WTC11 (cell line): ENCODE measurements at regions not wholly inside any gene's neighbourhood (a gene's known extent, or its start where the extent isn't known, plus 50 kb on each side); places are given as distances from the start of the nearest gene placed in this dataset.

Source experiments
- ATAC-seq: fragments of 200-7000 bp; cut with Tn5 transposase; 2 replicates; pipeline ENCODE4 v1.10.0; 2021; ENCODE audit warnings: mild to moderate bottlenecking, moderate library complexity
- CTCF ChIA-PET: fragments of 300-600 bp; sonication (Branson Sonifier 250); formaldehyde crosslinking; loops from one replicate; lab custom pipeline; 2021; ENCODE audit warnings: antibody characterized with exemption; lab: Charles Lee
- POLR2A ChIA-PET: fragments of 350-600 bp; sonication (Branson Sonifier 250); formaldehyde crosslinking; loops from one replicate; lab custom pipeline; 2021; ENCODE audit warnings: antibody characterized with exemption; lab: Charles Lee
- DNase-seq: peaks from one replicate; pipeline ENCODE4 v3.0.0; 2021; ENCODE audit warnings: low spot score
- H3K27ac Mint-ChIP-seq: 2 replicates; pipeline ENCODE4 v1.8.0; 2021; ENCODE audit warnings: mixed read lengths
- H3K27me3 Mint-ChIP-seq: 2 replicates; pipeline ENCODE4 v1.8.0; 2021; ENCODE audit warnings: low read depth, mild to moderate bottlenecking, moderate library complexity, mixed read lengths
- H3K36me3 Mint-ChIP-seq: 2 replicates; pipeline ENCODE4 v1.8.0; 2021; ENCODE audit warnings: mixed read lengths
- H3K4me1 Mint-ChIP-seq: 2 replicates; pipeline ENCODE4 v1.8.0; 2022; ENCODE audit warnings: mixed read lengths
- H3K4me3 Mint-ChIP-seq: 2 replicates; pipeline ENCODE4 v1.8.0; 2021; ENCODE audit warnings: mild to moderate bottlenecking, moderate library complexity, mixed read lengths
- H3K9me3 Mint-ChIP-seq: 2 replicates; pipeline ENCODE4 v1.8.0; 2021; ENCODE audit warnings: mixed read lengths
- CBFB ChIP-seq: sonication (generic); formaldehyde crosslinking; IDR thresholded peaks from 2 replicates; pipeline ENCODE4 v1.8.1; 2022; ENCODE audit warnings: mild to moderate bottlenecking, low read depth, missing genetic modification reagents
- CREM ChIP-seq: sonication (generic); formaldehyde crosslinking; IDR thresholded peaks from 2 replicates; pipeline ENCODE4 v1.8.1; 2022; ENCODE audit warnings: mild to moderate bottlenecking, missing genetic modification reagents, moderate library complexity
- ETV6 ChIP-seq: sonication (generic); formaldehyde crosslinking; IDR thresholded peaks from 2 replicates; pipeline ENCODE4 v1.8.1; 2022; ENCODE audit warnings: mild to moderate bottlenecking, missing genetic modification reagents
- GTF2I ChIP-seq: fragments of 250-450 bp; sonication (Bioruptor Pico); conservative IDR thresholded peaks from 2 replicates; pipeline ENCODE4 v1.4.0; 2021; ENCODE audit warnings: mild to moderate bottlenecking
- HMGXB4 ChIP-seq: sonication (generic); formaldehyde crosslinking; IDR thresholded peaks from 2 replicates; pipeline ENCODE4 v1.8.1; 2023; ENCODE audit warnings: mild to moderate bottlenecking, moderate library complexity, missing genetic modification reagents
- JUN ChIP-seq: sonication (generic); formaldehyde crosslinking; IDR thresholded peaks from 2 replicates; pipeline ENCODE4 v1.8.0; 2023; ENCODE audit warnings: mild to moderate bottlenecking, missing genetic modification reagents
- MAX ChIP-seq: sonication (generic); formaldehyde crosslinking; IDR thresholded peaks from 2 replicates; pipeline ENCODE4 v1.8.0; 2022; ENCODE audit warnings: mild to moderate bottlenecking, missing genetic modification reagents
- PREB ChIP-seq: sonication (generic); formaldehyde crosslinking; IDR thresholded peaks from 2 replicates; pipeline ENCODE4 v1.8.1; 2022; ENCODE audit warnings: mild to moderate bottlenecking, missing genetic modification reagents, moderate library complexity, borderline replicate concordance
- RORB ChIP-seq: fragments of 250-450 bp; sonication (Bioruptor Pico); IDR thresholded peaks from 2 replicates; pipeline ENCODE4 v1.9.0; 2021; ENCODE audit warnings: mild to moderate bottlenecking
- SMAD4 ChIP-seq: sonication (generic); formaldehyde crosslinking; IDR thresholded peaks from 2 replicates; pipeline ENCODE4 v1.8.0; 2022; ENCODE audit warnings: mild to moderate bottlenecking, missing genetic modification reagents
- TEAD4 ChIP-seq: sonication (generic); formaldehyde crosslinking; IDR thresholded peaks from 2 replicates; pipeline ENCODE4 v1.8.0; 2022; ENCODE audit warnings: mild to moderate bottlenecking, missing genetic modification reagents
- ZNF219 ChIP-seq: sonication (generic); formaldehyde crosslinking; IDR thresholded peaks from 2 replicates; pipeline ENCODE4 v1.8.0; 2023; ENCODE audit warnings: missing genetic modification reagents, mild to moderate bottlenecking, borderline replicate concordance
- ZNF232 ChIP-seq: sonication (generic); formaldehyde crosslinking; IDR thresholded peaks from 2 replicates; pipeline ENCODE4 v1.8.0; 2022; ENCODE audit warnings: mild to moderate bottlenecking, missing genetic modification reagents
- TF ChIP-seq, protein P1 (sequence below): fragments of 250-450 bp; sonication (Bioruptor Pico); IDR thresholded peaks from 2 replicates; pipeline ENCODE4 v1.9.0; 2021; ENCODE audit warnings: mild to moderate bottlenecking, borderline replicate concordance
- TF ChIP-seq, protein P2 (sequence below): sonication (generic); formaldehyde crosslinking; IDR thresholded peaks from 2 replicates; pipeline ENCODE4 v1.8.1; 2022; ENCODE audit warnings: missing genetic modification reagents, borderline replicate concordance
- TF ChIP-seq, protein P3 (sequence below): sonication (generic); formaldehyde crosslinking; IDR thresholded peaks from 2 replicates; pipeline ENCODE4 v1.8.0; 2022; ENCODE audit warnings: mild to moderate bottlenecking, missing genetic modification reagents
- TF ChIP-seq, protein P4 (sequence below): sonication (generic); formaldehyde crosslinking; conservative IDR thresholded peaks from 2 replicates; pipeline ENCODE4 v1.8.1; 2022; ENCODE audit warnings: mild to moderate bottlenecking, missing genetic modification reagents
- TF ChIP-seq, protein P5 (sequence below): sonication (generic); formaldehyde crosslinking; IDR thresholded peaks from 2 replicates; pipeline ENCODE4 v1.8.1; 2022; ENCODE audit warnings: low read depth, missing genetic modification reagents, borderline replicate concordance
- TF ChIP-seq, protein P6 (sequence below): fragments of 250-450 bp; sonication (Bioruptor Pico); IDR thresholded peaks from 2 replicates; pipeline ENCODE4 v1.9.0; 2021; ENCODE audit warnings: mild to moderate bottlenecking

DNA sequence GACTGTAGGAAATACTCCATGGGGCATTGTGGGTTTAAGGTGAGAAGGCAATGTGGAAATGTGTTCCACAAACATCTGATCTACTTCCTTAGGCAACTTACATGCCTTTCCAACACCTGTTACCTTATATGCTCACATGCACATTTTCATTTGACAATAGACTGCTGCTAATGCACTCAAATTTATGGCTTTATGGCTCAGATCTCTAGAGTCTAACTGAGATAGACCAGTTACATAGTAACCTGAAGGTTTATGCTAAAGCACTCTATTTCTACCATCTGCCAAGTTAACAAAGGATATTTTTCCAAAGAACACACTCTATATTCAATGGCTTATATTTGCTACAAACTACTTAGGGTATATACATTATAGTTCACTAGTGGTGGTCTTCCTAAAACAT is 969.0 kb downstream of the TECRL start (continued):
- TF ChIP-seq, protein P1, sequence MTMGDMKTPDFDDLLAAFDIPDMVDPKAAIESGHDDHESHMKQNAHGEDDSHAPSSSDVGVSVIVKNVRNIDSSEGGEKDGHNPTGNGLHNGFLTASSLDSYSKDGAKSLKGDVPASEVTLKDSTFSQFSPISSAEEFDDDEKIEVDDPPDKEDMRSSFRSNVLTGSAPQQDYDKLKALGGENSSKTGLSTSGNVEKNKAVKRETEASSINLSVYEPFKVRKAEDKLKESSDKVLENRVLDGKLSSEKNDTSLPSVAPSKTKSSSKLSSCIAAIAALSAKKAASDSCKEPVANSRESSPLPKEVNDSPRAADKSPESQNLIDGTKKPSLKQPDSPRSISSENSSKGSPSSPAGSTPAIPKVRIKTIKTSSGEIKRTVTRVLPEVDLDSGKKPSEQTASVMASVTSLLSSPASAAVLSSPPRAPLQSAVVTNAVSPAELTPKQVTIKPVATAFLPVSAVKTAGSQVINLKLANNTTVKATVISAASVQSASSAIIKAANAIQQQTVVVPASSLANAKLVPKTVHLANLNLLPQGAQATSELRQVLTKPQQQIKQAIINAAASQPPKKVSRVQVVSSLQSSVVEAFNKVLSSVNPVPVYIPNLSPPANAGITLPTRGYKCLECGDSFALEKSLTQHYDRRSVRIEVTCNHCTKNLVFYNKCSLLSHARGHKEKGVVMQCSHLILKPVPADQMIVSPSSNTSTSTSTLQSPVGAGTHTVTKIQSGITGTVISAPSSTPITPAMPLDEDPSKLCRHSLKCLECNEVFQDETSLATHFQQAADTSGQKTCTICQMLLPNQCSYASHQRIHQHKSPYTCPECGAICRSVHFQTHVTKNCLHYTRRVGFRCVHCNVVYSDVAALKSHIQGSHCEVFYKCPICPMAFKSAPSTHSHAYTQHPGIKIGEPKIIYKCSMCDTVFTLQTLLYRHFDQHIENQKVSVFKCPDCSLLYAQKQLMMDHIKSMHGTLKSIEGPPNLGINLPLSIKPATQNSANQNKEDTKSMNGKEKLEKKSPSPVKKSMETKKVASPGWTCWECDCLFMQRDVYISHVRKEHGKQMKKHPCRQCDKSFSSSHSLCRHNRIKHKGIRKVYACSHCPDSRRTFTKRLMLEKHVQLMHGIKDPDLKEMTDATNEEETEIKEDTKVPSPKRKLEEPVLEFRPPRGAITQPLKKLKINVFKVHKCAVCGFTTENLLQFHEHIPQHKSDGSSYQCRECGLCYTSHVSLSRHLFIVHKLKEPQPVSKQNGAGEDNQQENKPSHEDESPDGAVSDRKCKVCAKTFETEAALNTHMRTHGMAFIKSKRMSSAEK (CRISPR knock-in tag), result no peak
- no peak for TF ChIP-seq RORB (CRISPR knock-in tag)
- TF ChIP-seq TEAD4, result no peak
- TF ChIP-seq ZNF219 (CRISPR knock-in tag), result no peak

GRCh38 chr4:63430105-63430504 is 979.1 kb downstream of the TECRL start:
- no peaks in the 10 kb centered on the region for H3K4me1 Mint-ChIP-seq
- H3K9me3 Mint-ChIP-seq, result peaks cover 15% of the 10 kb centered on the region
- POLR2A ChIA-PET, result no interaction called here
- DNase-seq (no peak), ATAC-seq (no peak)
- CTCF ChIA-PET, result no interaction called here
- H3K36me3 Mint-ChIP-seq, result no peaks in the 10 kb centered on the region; the same call in 1 of the 2 replicates
- H3K27me3 Mint-ChIP-seq, result no peaks in the 10 kb centered on the region
- no peak for TF ChIP-seq PREB (CRISPR knock-in tag)
- TF ChIP-seq MAX (CRISPR knock-in tag), result no peak
- no peak for TF ChIP-seq JUN (CRISPR knock-in tag)
- TF ChIP-seq, protein P2, sequence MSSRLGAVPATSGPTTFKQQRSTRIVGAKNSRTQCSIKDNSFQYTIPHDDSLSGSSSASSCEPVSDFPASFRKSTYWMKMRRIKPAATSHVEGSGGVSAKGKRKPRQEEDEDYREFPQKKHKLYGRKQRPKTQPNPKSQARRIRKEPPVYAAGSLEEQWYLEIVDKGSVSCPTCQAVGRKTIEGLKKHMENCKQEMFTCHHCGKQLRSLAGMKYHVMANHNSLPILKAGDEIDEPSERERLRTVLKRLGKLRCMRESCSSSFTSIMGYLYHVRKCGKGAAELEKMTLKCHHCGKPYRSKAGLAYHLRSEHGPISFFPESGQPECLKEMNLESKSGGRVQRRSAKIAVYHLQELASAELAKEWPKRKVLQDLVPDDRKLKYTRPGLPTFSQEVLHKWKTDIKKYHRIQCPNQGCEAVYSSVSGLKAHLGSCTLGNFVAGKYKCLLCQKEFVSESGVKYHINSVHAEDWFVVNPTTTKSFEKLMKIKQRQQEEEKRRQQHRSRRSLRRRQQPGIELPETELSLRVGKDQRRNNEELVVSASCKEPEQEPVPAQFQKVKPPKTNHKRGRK (CRISPR knock-in tag), result no peak
- TF ChIP-seq, protein P3, sequence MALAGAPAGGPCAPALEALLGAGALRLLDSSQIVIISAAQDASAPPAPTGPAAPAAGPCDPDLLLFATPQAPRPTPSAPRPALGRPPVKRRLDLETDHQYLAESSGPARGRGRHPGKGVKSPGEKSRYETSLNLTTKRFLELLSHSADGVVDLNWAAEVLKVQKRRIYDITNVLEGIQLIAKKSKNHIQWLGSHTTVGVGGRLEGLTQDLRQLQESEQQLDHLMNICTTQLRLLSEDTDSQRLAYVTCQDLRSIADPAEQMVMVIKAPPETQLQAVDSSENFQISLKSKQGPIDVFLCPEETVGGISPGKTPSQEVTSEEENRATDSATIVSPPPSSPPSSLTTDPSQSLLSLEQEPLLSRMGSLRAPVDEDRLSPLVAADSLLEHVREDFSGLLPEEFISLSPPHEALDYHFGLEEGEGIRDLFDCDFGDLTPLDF (CRISPR knock-in tag), result no peak
- TF ChIP-seq SMAD4 (CRISPR knock-in tag), result no peak
- TF ChIP-seq, protein P4, sequence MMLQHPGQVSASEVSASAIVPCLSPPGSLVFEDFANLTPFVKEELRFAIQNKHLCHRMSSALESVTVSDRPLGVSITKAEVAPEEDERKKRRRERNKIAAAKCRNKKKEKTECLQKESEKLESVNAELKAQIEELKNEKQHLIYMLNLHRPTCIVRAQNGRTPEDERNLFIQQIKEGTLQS, result no peak
- no peak for TF ChIP-seq ZNF232 (CRISPR knock-in tag)
- no peak for TF ChIP-seq GTF2I
- TF ChIP-seq ETV6 (CRISPR knock-in tag), result no peak
- TF ChIP-seq CREM (CRISPR knock-in tag), result no peak
- H3K27ac Mint-ChIP-seq, result no peak overlapping the region
- no peak overlapping the region for H3K4me3 Mint-ChIP-seq

DNA sequence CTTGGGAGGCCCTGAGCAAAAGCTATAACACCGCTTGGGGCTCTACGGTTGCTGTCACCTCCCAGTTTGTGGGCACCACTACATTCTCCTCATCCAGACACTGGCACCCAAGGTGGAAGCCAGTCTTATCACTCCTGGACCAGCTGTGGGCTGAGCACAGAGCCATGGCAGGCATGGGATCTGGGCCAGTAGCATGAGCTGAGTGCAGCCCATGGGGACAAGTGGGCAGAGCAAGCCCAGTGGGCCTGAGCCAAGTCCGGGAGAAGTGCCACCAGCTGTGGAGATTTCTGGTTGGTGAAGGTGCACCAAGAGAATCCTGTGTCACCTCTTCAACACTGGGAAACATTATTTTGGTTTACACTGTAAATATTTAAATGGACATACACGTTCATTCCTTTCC is 1013.0 kb downstream of the TECRL start:
- Mint-ChIP-seq H3K4me1 (no peaks in the 10 kb centered on the region), H3K4me3 (no peak overlapping the region), H3K36me3 (no peaks in the 10 kb centered on the region; the same call in 1 of the 2 replicates), H3K27me3 (no peaks in the 10 kb centered on the region), H3K27ac (no peak overlapping the region), H3K9me3 (peaks cover 22% of the 10 kb centered on the region)
- DNase-seq, result no peak
- ATAC-seq, result no peak
- ChIA-PET POLR2A (no interaction called here), CTCF (no interaction called here)
- TF ChIP-seq CBFB (CRISPR knock-in tag), result no peak
- no peak for TF ChIP-seq ZNF219 (CRISPR knock-in tag)
- TF ChIP-seq, protein P5, sequence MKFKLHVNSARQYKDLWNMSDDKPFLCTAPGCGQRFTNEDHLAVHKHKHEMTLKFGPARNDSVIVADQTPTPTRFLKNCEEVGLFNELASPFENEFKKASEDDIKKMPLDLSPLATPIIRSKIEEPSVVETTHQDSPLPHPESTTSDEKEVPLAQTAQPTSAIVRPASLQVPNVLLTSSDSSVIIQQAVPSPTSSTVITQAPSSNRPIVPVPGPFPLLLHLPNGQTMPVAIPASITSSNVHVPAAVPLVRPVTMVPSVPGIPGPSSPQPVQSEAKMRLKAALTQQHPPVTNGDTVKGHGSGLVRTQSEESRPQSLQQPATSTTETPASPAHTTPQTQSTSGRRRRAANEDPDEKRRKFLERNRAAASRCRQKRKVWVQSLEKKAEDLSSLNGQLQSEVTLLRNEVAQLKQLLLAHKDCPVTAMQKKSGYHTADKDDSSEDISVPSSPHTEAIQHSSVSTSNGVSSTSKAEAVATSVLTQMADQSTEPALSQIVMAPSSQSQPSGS (CRISPR knock-in tag), result no peak
- TF ChIP-seq HMGXB4 (CRISPR knock-in tag), result no peak
- TF ChIP-seq, protein P6, sequence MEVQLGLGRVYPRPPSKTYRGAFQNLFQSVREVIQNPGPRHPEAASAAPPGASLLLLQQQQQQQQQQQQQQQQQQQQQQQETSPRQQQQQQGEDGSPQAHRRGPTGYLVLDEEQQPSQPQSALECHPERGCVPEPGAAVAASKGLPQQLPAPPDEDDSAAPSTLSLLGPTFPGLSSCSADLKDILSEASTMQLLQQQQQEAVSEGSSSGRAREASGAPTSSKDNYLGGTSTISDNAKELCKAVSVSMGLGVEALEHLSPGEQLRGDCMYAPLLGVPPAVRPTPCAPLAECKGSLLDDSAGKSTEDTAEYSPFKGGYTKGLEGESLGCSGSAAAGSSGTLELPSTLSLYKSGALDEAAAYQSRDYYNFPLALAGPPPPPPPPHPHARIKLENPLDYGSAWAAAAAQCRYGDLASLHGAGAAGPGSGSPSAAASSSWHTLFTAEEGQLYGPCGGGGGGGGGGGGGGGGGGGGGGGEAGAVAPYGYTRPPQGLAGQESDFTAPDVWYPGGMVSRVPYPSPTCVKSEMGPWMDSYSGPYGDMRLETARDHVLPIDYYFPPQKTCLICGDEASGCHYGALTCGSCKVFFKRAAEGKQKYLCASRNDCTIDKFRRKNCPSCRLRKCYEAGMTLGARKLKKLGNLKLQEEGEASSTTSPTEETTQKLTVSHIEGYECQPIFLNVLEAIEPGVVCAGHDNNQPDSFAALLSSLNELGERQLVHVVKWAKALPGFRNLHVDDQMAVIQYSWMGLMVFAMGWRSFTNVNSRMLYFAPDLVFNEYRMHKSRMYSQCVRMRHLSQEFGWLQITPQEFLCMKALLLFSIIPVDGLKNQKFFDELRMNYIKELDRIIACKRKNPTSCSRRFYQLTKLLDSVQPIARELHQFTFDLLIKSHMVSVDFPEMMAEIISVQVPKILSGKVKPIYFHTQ (CRISPR knock-in tag), result no peak
- no peak for TF ChIP-seq SMAD4 (CRISPR knock-in tag)
